Naive thymus-derived CD4-positive, alpha-beta T cell (primary cell): ENCODE measurements at regions not wholly inside any gene's neighbourhood (a gene's known extent, or its start where the extent isn't known, plus 50 kb on each side); places are given as distances from the start of the nearest gene placed in this dataset.

Experiments used
- ATAC-seq: fragments of 150-1000 bp; cut with Tn5 transposase; 2 replicates; pipeline ENCODE4 v1.10.0; 2021; ENCODE audit warnings: mild to moderate bottlenecking, moderate library complexity
- CTCF ChIA-PET: fragments of 350-600 bp; sonication (Branson Sonifier 250); formaldehyde crosslinking; loops from one replicate; lab custom pipeline; 2021; ENCODE audit warnings: antibody characterized with exemption; lab: Charles Lee
- POLR2A ChIA-PET: fragments of 350-600 bp; sonication (Branson Sonifier 250); formaldehyde crosslinking; loops from one replicate; lab custom pipeline; 2021; ENCODE audit warnings: antibody characterized with exemption, inconsistent platforms; lab: Charles Lee
- DNase-seq, 9 donors: peaks; one replicate each; pipeline versions ENCODE4 v3.0.0 to v3.0.0-alpha.2; 2020 to 2022; ENCODE audit warnings: mixed read lengths in 1 of 9
- H3K27ac ChIP-seq: one replicate; pipeline ENCODE4 v1.7.0; 2013; ENCODE audit warnings: mild to moderate bottlenecking, low read depth, low read length, moderate library complexity
- H3K27me3 ChIP-seq, 2 donors: one replicate each; pipeline ENCODE4 v1.7.0; 2013; ENCODE audit warnings: low read length in 2 of 2, mild to moderate bottlenecking in 2 of 2, moderate library complexity in 2 of 2; ENCODE audit not compliant: control insufficient read depth in 2 of 2, insufficient read depth in 2 of 2
- H3K36me3 ChIP-seq, 3 experiments: 1 replicate in 2 of 3; 2 replicates in 1 of 3; pipeline ENCODE4 v1.7.0; 2013; ENCODE audit warnings: low read length in 3 of 3, mild to moderate bottlenecking in 3 of 3, moderate library complexity in 1 of 3; ENCODE audit not compliant: insufficient read depth in 3 of 3, control insufficient read depth in 2 of 3
- H3K4me1 ChIP-seq, 2 donors: one replicate each; pipeline ENCODE4 v1.7.0; 2013; ENCODE audit warnings: low read length in 2 of 2, mild to moderate bottlenecking in 2 of 2, moderate library complexity in 1 of 2; ENCODE audit not compliant: control insufficient read depth in 2 of 2, insufficient read depth in 2 of 2
- H3K4me3 ChIP-seq: 2 replicates; pipeline ENCODE4 v1.7.0; 2013; ENCODE audit warnings: mild to moderate bottlenecking, low read length
- H3K9me3 ChIP-seq, 3 experiments: 1 replicate in 2 of 3; 2 replicates in 1 of 3; pipeline ENCODE4 v1.7.0; 2013; ENCODE audit warnings: low read length in 3 of 3; ENCODE audit not compliant: control insufficient read depth in 2 of 3
- H3K27ac Mint-ChIP-seq, 9 donors: one replicate each; pipeline ENCODE4 v1.8.0; 2020 to 2022; ENCODE audit warnings: mixed read lengths in 9 of 9, mild to moderate bottlenecking in 8 of 9, moderate library complexity in 5 of 9, inconsistent platforms in 2 of 9
- H3K27me3 Mint-ChIP-seq, 5 donors: one replicate each; pipeline ENCODE4 v1.8.0; 2021 to 2022; ENCODE audit warnings: mixed read lengths in 5 of 5, mild to moderate bottlenecking in 1 of 5
- H3K36me3 Mint-ChIP-seq, 5 donors: one replicate each; pipeline ENCODE4 v1.8.0; 2020 to 2022; ENCODE audit warnings: mixed read lengths in 5 of 5, mild to moderate bottlenecking in 3 of 5, inconsistent platforms in 1 of 5
- H3K4me1 Mint-ChIP-seq, 7 donors: one replicate each; pipeline ENCODE4 v1.8.0; 2020 to 2022; ENCODE audit warnings: mixed read lengths in 7 of 7, mild to moderate bottlenecking in 3 of 7, inconsistent platforms in 1 of 7
- H3K4me3 Mint-ChIP-seq, 10 donors: one replicate each; pipeline ENCODE4 v1.8.0; 2020 to 2022; ENCODE audit warnings: mild to moderate bottlenecking in 10 of 10, mixed read lengths in 10 of 10, moderate library complexity in 6 of 10, inconsistent platforms in 2 of 10
- H3K9me3 Mint-ChIP-seq, 11 donors: one replicate each; pipeline ENCODE4 v1.8.0; 2020 to 2022; ENCODE audit warnings: mixed read lengths in 11 of 11, mild to moderate bottlenecking in 4 of 11, inconsistent platforms in 1 of 11, moderate library complexity in 1 of 11
- intact Hi-C, 2 donors: fragments of 100-400 bp; cut with micrococcal nuclease; formaldehyde crosslinking; loops; one replicate each; pipeline ENCODE4 v1.15.1; 2023

DNA sequence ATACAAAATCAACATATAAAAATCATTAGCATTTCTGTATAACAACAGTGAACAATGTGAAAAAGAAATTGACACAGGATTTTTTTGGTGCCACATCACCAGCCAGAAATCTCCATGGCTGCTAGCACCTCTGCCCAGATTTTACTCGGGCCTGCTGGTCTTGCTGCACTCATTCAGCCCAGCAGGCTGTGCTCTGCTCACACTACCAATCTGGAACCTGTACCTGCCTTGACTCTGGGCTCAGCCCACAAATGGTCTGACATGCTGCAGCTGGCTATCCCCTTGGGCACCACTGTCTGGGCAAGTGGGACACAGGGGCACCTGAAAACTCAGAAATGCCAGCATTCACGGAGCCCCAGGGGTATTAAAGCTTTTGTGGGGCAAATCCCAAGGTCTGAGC lies 392.5 kb upstream of the NRXN1 start:
- DNase-seq (no peak), ATAC-seq (no peak)
- H3K27me3 ChIP-seq = no peaks in the 10 kb centered on the region
- ChIA-PET POLR2A (no interaction called here), CTCF (no interaction called here)
- H3K4me1 ChIP-seq = no peaks in the 10 kb centered on the region
- Mint-ChIP-seq H3K4me3 (no peak overlapping the region), H3K9me3 (peaks cover 5 to 32% (median 17%) of the 10 kb centered on the region in 11 donors), H3K4me1 (no peaks in the 10 kb centered on the region), H3K27me3 (no peaks in the 10 kb centered on the region), H3K36me3 (no peaks in the 10 kb centered on the region), H3K27ac (no peak overlapping the region)
- H3K4me3 ChIP-seq = no peak overlapping the region
- intact Hi-C loops = no loop called here
- peaks cover 0 to 7% (median 0%) of the 10 kb centered on the region in 3 experiments for H3K9me3 ChIP-seq
- H3K36me3 ChIP-seq = no peaks in the 10 kb centered on the region
- no peak overlapping the region for H3K27ac ChIP-seq

- CTCF ChIA-PET = interaction anchor here (0.6 kb wide), 1 partner anchor 28 kb away, joined by 3 read pairs; no protein-coding TSS in a partner anchor
Observed at GRCh38 chr2:51420511-51420910, 388.6 kb upstream of the NRXN1 start.

DNA sequence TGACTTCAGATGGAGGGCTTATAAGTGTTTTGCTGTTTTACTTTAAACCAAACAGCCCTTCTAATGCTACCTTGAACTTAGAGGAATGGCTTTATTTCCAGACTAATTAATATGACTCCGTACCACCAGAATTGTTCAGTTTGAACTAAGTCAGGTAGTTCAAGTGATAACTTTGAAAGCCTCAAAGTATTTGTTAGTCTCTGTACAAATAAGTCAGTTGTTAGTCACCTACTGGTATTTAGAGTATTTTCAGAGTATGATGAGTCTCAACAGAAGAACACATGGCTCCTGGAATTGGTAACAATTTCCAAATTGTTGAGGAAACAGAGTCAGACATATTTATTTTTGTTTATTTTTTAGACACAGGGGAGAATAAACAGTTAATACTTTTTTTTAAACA lies 381.8 kb upstream of the NRXN1 start:
- no peaks in the 10 kb centered on the region for H3K27me3 Mint-ChIP-seq
- H3K4me3 ChIP-seq = no peak overlapping the region
- intact Hi-C loops = no loop called here
- CTCF ChIA-PET = no interaction called here
- no peaks in the 10 kb centered on the region for H3K36me3 ChIP-seq
- no peak overlapping the region for H3K27ac Mint-ChIP-seq
- H3K4me3 Mint-ChIP-seq = no peak overlapping the region
- H3K27me3 ChIP-seq = no peaks in the 10 kb centered on the region
- DNase-seq = no peak
- POLR2A ChIA-PET = no interaction called here
- no peak overlapping the region for H3K27ac ChIP-seq
- no peaks in the 10 kb centered on the region for H3K36me3 Mint-ChIP-seq
- ATAC-seq = no peak
- no peaks in the 10 kb centered on the region for H3K4me1 ChIP-seq
- H3K4me1 Mint-ChIP-seq = no peaks in the 10 kb centered on the region
- H3K9me3 Mint-ChIP-seq = peaks cover 0 to 32% (median 6%) of the 10 kb centered on the region in 11 donors
- H3K9me3 ChIP-seq = no peaks in the 10 kb centered on the region

More at GRCh38 chr2:51420511-51420910, 388.6 kb upstream of the NRXN1 start:
- peaks cover 3 to 34% (median 11%) of the 10 kb centered on the region in 11 donors for H3K9me3 Mint-ChIP-seq
- H3K36me3 Mint-ChIP-seq = no peaks in the 10 kb centered on the region
- POLR2A ChIA-PET = no interaction called here
- H3K4me3 ChIP-seq = no peak overlapping the region
- no peaks in the 10 kb centered on the region for H3K4me1 Mint-ChIP-seq
- H3K4me3 Mint-ChIP-seq = no peak overlapping the region
- intact Hi-C loops = no loop called here
- H3K9me3 ChIP-seq = peaks cover 0 to 7% (median 0%) of the 10 kb centered on the region in 3 experiments
- no peaks in the 10 kb centered on the region for H3K4me1 ChIP-seq
- no peaks in the 10 kb centered on the region for H3K36me3 ChIP-seq
- H3K27me3 ChIP-seq = no peaks in the 10 kb centered on the region
- no peak for ATAC-seq
- no peak for DNase-seq
- H3K27ac Mint-ChIP-seq = no peak overlapping the region
- H3K27me3 Mint-ChIP-seq = no peaks in the 10 kb centered on the region
- no peak overlapping the region for H3K27ac ChIP-seq

GRCh38 chr2:51410331-51410730 lies 378.4 kb upstream of the NRXN1 start:
- no peak overlapping the region for H3K4me3 Mint-ChIP-seq
- intact Hi-C loops = no loop called here
- no peaks in the 10 kb centered on the region for H3K4me1 ChIP-seq
- H3K9me3 Mint-ChIP-seq = peaks cover 0 to 35% (median 4%) of the 10 kb centered on the region in 11 donors
- H3K27me3 Mint-ChIP-seq = no peaks in the 10 kb centered on the region
- no peaks in the 10 kb centered on the region for H3K36me3 ChIP-seq
- no peak overlapping the region for H3K4me3 ChIP-seq
- H3K27ac ChIP-seq = no peak overlapping the region
- no peak overlapping the region for H3K27ac Mint-ChIP-seq
- H3K9me3 ChIP-seq = no peaks in the 10 kb centered on the region
- ATAC-seq = no peak
- no peaks in the 10 kb centered on the region for H3K4me1 Mint-ChIP-seq
- H3K27me3 ChIP-seq = no peaks in the 10 kb centered on the region
- CTCF ChIA-PET = no interaction called here
- H3K36me3 Mint-ChIP-seq = no peaks in the 10 kb centered on the region
- DNase-seq = no peak
- POLR2A ChIA-PET = no interaction called here

GRCh38 chr2:51409920-51410319 lies 378.0 kb upstream of the NRXN1 start:
- ATAC-seq (no peak), DNase-seq (no peak)
- ChIA-PET CTCF (no interaction called here), POLR2A (no interaction called here)
- Histone ChIP-seq H3K4me1 (no peaks in the 10 kb centered on the region), H3K27me3 (no peaks in the 10 kb centered on the region), H3K36me3 (no peaks in the 10 kb centered on the region), H3K9me3 (no peaks in the 10 kb centered on the region), H3K4me3 (no peak overlapping the region), H3K27ac (no peak overlapping the region)
- intact Hi-C loops = no loop called here
- H3K27ac Mint-ChIP-seq = no peak overlapping the region
- no peaks in the 10 kb centered on the region for H3K27me3 Mint-ChIP-seq
- H3K4me1 Mint-ChIP-seq = no peaks in the 10 kb centered on the region
- H3K36me3 Mint-ChIP-seq = no peaks in the 10 kb centered on the region
- no peak overlapping the region for H3K4me3 Mint-ChIP-seq
- H3K9me3 Mint-ChIP-seq = peaks cover 0 to 36% (median 5%) of the 10 kb centered on the region in 11 donors

DNA sequence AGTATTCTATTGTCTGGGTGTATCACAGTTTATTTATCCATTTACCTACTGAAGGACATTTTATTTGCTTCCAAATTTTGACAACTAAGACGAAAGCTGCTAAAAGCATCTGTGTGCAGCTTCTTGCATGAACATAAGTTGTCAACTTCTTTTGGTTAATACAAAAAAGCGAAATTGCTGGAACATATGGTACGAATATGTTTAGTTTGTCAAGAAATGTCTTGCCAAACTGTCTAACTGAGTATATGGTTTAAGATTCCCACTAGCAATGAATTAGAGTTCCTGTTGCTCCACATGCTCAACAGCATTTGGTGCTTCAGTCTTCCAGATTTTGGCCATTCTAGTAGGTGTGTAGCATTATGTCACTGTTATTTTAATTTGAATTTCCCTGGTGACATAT lies 372.3 kb upstream of the NRXN1 start:
- H3K36me3 Mint-ChIP-seq = no peaks in the 10 kb centered on the region
- Histone ChIP-seq H3K9me3 (peaks cover 0 to 5% (median 0%) of the 10 kb centered on the region in 3 experiments), H3K36me3 (no peaks in the 10 kb centered on the region), H3K27ac (no peak overlapping the region), H3K27me3 (no peaks in the 10 kb centered on the region), H3K4me3 (no peak overlapping the region), H3K4me1 (no peaks in the 10 kb centered on the region)
- no peaks in the 10 kb centered on the region for H3K27me3 Mint-ChIP-seq
- ChIA-PET CTCF (no interaction called here), POLR2A (no interaction called here)
- H3K27ac Mint-ChIP-seq = no peak overlapping the region
- intact Hi-C loops = no loop called here
- H3K4me1 Mint-ChIP-seq = no peaks in the 10 kb centered on the region
- no peak overlapping the region for H3K4me3 Mint-ChIP-seq
- H3K9me3 Mint-ChIP-seq = peaks cover 0 to 41% (median 10%) of the 10 kb centered on the region in 11 donors
- DNase-seq = no peak
- no peak for ATAC-seq

DNA sequence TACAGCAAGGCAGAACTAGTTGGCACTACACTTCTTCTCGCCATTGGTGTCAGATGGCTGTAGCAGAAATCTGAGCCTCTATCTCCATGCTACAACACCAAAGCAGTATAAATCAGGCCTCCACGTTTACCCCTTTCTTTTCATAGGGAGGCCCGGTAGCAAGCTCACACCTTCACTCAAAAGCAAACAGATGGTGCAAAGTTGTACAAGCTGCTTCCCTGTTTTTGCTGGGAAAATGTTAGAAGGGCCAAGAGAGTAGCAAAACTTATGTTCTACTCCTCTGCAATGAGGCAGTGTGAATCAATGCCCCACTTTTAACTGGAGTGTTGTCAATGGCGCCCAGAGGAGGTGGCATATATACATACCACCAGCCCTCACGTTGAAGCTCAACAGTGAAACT lies 369.6 kb upstream of the NRXN1 start:
- H3K4me1 ChIP-seq = no peaks in the 10 kb centered on the region
- H3K36me3 Mint-ChIP-seq = no peaks in the 10 kb centered on the region
- CTCF ChIA-PET = no interaction called here
- POLR2A ChIA-PET = no interaction called here
- no peaks in the 10 kb centered on the region for H3K36me3 ChIP-seq
- ATAC-seq = no peak
- no peak overlapping the region for H3K27ac ChIP-seq
- H3K9me3 ChIP-seq = peaks cover 0 to 5% (median 0%) of the 10 kb centered on the region in 3 experiments
- H3K27ac Mint-ChIP-seq = no peak overlapping the region
- no peak overlapping the region for H3K4me3 ChIP-seq
- H3K4me3 Mint-ChIP-seq = no peak overlapping the region
- no peaks in the 10 kb centered on the region for H3K27me3 Mint-ChIP-seq
- DNase-seq = no peak
- H3K9me3 Mint-ChIP-seq = peaks cover 2 to 35% (median 13%) of the 10 kb centered on the region in 11 donors
- no peaks in the 10 kb centered on the region for H3K4me1 Mint-ChIP-seq
- intact Hi-C loops = no loop called here
- H3K27me3 ChIP-seq = no peaks in the 10 kb centered on the region
